Suprapubic skin (tissue), 3 donors: ENCODE measurements at regions not wholly inside any gene's neighbourhood (a gene's known extent, or its start where the extent isn't known, plus 50 kb on each side); places are given as distances from the start of the nearest gene placed in this dataset.

Source experiments
- POLR2A ChIP-seq, 2 donors: fragments of 450-650 bp; IDR thresholded peaks; one replicate each; pipeline ENCODE4 v1.6.1; 2017; ENCODE audit warnings: antibody characterized with exemption in 2 of 2, mild to moderate bottlenecking in 2 of 2, moderate library complexity in 2 of 2
- TF ChIP-seq, protein P1 (sequence below), 2 donors: fragments of 200-600 bp in 1 of 2; fragments of 450-650 bp in 1 of 2; sonication (generic) in 1 of 2; IDR thresholded peaks; one replicate each; pipeline ENCODE4 v1.5.1; 2016 to 2019; ENCODE audit warnings: antibody characterized with exemption in 2 of 2, mild to moderate bottlenecking in 1 of 2, moderate library complexity in 1 of 2

DNA sequence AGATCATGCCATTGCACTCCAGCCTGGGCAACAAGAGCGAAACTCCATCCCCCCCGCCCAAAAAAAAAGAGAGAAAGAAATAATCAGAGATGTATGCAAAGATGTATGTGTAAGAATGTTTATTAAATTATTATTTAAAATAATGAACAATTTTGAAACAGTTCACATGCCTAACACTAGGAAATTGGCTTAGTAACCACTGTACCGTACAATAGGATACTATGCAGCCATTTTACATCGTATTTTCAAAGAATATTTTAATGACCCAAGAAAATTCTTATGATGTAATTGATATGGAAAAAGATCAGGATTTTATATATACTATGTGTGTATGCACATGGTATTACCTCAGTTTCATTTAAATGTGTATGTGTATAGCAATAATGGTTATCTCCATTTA, 190.5 kb downstream of the ZFP36L2 start:
- TF ChIP-seq POLR2A (IDR thresholded peaks at IDR 0.05): no peak
- TF ChIP-seq, protein P1, sequence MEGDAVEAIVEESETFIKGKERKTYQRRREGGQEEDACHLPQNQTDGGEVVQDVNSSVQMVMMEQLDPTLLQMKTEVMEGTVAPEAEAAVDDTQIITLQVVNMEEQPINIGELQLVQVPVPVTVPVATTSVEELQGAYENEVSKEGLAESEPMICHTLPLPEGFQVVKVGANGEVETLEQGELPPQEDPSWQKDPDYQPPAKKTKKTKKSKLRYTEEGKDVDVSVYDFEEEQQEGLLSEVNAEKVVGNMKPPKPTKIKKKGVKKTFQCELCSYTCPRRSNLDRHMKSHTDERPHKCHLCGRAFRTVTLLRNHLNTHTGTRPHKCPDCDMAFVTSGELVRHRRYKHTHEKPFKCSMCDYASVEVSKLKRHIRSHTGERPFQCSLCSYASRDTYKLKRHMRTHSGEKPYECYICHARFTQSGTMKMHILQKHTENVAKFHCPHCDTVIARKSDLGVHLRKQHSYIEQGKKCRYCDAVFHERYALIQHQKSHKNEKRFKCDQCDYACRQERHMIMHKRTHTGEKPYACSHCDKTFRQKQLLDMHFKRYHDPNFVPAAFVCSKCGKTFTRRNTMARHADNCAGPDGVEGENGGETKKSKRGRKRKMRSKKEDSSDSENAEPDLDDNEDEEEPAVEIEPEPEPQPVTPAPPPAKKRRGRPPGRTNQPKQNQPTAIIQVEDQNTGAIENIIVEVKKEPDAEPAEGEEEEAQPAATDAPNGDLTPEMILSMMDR (IDR thresholded peaks at IDR 0.05): no peak
